Myocyte (in vitro differentiated cells): ENCODE measurements at regions not wholly inside any gene's neighbourhood (a gene's known extent, or its start where the extent isn't known, plus 50 kb on each side); places are given as distances from the start of the nearest gene placed in this dataset.
A peak's percentile ranks its signal among the peaks of the same experiment; 100 is the strongest.

Source experiments
- DNase-seq: peaks from one replicate; pipeline ENCODE4 v3.0.0-alpha.2; 2012; ENCODE audit warnings: low read depth

DNA sequence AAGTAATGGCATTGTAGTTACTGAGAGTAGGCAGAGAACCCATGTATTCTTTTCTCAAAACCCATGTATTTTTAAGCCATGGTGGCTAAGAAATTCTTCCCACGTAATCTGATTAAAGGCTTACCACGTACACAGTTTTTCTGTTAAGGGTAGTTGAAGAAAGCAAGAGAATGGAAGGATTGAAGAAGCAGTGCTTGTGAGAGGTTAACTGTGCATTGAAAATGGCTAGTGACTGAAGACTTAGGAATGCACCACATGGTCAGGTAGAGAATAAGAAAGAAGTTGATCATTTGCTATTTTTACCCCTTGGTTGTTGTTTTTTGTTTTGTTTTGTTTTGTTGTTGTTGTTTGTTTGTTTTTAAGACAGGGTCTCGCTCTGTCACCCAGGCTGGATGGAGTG lies 178.9 kb upstream of the SNX7 start:
- DNase-seq = no peak

DNA sequence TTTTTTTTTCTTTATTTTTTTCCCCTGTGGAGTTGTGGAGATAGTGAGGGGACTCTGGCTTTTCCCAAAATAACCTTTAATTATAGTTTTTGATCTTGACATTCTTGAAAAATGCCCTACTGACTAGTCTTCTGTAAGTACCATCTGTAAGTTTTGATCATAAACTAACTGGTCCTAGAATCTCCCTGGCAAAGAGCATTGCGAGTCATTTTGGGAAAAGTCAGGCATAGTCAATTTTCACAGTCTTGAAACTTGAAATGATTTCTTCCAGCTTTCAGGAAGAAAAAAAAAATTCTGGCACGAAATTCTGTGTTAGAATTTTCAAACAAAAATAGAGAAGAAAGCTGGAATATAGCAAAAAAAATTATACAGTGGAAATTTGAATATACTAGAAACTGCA lies 181.2 kb upstream of the SNX7 start:
- DNase-seq = no peak

DNA sequence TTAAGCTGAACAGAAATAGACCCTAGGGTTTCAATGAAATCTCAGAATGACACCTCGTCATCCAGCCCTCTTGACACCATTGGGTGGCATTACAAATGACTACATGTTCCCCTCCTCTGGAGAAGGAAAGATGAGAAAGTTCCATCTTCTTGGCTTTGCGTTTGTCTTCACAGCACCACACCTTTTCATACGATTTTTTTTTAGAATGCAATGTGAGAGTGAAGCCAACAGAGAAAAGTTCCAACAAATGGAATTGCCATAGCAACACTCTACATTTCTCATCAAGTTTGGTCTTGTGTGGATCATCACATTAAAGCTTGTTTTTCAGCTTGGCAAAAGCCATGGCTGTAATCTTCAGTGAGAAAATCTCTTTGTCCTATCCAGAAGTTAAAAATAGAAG lies 183.4 kb upstream of the SNX7 start:
- no peak for DNase-seq

DNA sequence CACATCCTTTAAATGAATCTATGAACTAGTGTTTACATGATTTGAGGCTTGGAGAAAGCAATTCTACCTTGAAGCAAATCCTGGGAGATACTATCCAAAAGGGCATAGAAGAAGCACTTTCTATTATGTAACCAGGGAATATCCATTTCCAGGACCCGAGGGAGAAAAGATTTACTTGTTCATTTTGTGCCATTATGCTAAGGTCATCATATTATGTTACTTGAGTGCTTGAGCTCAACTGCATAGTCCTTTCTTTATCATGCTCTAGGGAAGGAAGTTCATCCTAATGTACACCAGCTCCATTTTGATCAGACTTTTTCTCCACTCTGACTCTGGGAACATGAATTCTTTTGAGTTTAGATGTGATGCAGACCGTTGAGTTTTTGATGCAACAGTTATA lies 188.6 kb upstream of the SNX7 start:
- DNase-seq = no peak

GRCh38 chr1:98471633-98472032 lies 189.9 kb upstream of the SNX7 start:
- DNase-seq = no peak

DNA sequence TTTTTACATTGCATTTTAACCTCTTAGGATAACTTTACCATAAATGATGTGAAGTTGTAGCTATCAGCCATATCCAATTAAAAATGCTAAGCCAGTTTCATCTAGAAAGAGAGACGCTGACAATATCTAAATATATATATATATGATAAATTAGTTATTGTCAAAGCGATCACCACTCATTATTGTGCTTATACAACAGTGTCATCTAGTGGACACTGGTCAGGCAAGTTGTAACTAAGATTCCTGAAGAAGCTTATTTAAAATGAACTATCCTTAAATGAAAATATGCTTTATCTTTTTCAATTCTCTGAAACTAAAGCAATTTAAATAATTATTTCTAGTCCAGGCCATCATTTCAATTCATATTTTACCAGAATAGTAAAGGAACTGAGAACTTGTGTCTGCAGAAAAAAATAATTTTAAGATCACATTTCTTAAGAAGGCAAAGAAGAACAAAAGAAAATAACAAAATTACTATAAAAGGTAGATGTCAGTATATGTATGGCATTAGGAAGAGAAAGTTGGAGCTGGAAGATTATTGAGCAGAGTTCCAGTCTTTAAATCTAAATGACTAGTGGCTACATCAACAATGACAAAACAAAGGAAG lies 193.3 kb upstream of the SNX7 start:
- peak; percentile 68 for DNase-seq

GRCh38 chr1:98467586-98467985 lies 193.9 kb upstream of the SNX7 start:
- no peak for DNase-seq

- no peak for DNase-seq
Observed at GRCh38 chr1:98467122-98467521, 194.4 kb upstream of the SNX7 start.

DNA sequence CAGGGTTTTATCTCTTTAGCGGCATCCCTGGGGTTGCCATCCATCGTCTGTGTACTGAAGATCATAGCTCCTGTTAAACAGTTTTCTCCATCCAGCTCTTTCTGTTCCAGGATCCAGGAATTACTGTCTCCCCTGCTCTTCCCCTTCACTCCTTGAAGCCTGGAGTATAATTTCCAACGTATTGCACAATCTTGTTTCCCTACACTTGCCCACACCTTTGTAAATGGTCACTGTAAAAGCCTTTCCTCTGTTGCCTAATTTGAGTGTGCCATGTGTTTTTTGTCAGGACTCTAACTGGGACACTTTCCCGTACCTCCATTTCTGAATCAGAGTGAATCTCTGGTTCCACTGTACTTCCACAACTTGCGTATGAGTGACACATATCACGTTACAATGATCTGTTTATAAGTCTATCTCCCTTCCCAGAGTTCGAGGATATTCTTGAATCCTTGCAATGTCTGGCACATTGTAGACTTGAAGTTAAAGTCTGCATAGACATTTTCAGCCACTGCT lies 199.6 kb upstream of the SNX7 start:
- no peak for DNase-seq

DNA sequence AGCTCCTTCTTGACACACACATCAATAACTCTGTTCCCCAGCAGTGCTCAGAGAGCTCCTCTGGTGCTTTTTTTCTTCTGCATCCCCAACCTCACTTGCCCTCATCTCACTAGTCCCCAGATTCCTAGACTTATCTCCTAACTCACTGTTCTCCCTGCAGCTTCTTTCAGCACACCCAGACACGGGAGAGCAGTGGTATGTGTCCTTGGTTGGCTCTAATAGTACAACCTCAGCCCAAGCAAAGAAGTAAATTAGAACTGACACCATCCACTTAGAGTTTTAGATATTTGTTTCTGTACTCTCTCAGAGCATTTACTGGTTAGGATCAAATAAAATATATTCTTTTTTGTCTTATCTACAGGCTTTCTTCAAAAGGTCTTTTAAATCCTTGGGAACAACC lies 201.4 kb upstream of the SNX7 start:
- no peak for DNase-seq

- DNase-seq = no peak
Observed at GRCh38 chr1:98459486-98459870, 202.0 kb upstream of the SNX7 start.

- DNase-seq = no peak
Observed at GRCh38 chr1:98458511-98459485, 202.7 kb upstream of the SNX7 start.

DNA sequence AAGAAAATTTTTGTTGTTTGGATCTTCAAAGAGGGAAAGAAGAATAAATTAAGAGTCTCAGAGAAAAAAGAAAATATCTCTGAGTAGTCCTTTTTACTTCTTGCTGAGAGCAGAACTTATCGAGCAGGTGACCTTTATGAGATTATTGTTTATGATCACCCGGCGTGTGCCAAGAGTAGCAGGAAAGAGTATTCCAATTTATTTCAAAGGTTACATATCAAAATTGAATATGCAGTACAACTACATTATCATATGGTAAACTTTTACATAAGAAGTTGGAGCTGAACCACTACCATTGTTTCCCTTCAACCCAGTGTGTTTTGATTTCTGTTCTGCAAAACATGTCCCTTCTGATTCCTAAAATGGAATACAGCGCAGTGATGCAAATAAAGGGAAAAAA lies 204.3 kb upstream of the SNX7 start:
- no peak for DNase-seq

DNA sequence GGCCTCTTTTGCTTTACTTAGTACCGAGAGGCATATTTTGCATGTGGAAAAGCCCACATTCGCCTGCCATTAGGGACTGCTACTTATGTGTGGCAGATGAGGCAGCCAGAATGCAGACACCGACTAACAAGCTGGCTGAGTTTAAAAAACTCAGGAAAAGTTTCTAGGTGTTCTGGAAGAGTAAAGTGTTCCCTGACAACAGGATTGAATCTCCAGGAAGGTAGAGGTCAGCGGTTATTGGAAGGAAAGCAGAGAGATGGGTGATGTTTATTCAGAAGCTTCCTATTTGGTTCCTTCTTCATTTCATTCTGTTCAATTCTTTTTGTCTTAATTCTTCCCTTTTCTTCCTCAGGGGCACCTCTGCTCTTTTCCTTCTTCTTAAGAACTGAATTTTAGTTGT lies 206.9 kb upstream of the SNX7 start:
- DNase-seq = no peak

DNA sequence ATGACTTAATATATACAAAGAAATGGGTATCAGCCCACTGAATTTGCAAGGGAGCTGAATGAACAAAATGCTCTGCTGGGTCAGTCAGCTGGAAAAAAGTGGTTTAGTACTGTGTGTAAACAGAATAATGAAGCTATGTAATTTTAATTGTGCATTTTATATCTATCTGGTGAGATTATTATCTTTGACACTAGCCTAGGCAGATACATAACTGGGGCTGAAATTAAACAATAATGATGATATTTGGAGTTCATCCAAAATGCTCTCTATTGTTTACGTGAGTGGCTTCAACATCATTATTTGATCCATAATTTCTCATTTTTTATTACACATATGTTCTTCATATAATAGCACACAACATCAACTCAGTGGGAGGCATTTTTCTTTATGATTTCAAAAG lies 208.5 kb upstream of the SNX7 start:
- DNase-seq = no peak

GRCh38 chr1:98452162-98452561 lies 209.4 kb upstream of the SNX7 start:
- no peak for DNase-seq

DNA sequence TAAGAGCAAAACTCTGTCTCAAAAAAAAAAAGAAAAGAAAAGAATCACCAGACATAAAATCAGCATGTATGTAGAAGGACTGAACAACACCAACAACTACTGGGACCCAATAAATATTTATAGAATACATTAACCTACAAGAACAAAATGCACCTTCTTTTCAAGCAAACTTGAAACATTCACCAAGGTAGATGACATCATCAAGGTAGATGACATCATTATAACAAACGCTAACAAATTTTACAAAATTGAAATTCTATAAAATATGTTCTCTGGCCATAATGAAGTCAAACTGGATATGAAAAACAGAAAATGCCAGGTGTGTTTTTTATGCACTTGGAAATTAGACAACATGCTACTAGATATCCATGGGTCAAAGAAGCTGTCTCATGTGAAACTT lies 220.2 kb upstream of the SNX7 start:
- no peak for DNase-seq

DNA sequence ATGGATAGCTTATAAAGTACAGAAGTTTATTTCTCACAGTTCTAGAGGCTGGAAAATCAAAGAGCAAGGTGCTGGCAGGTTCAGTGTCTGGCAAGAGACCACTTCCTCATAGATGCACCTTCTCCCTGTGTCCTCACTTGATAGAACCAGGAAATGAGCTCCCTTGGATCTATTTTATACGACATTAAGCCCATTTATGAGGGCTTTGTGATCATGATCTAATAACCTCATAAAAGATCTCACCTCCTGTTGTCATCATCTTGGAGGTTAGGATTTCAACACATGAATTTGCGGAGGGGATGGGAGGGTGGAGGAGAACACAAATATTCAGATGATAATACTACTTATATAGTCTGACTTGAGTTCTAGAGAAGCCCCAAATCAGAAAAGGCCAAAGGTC lies 222.1 kb upstream of the SNX7 start:
- no peak for DNase-seq

DNA sequence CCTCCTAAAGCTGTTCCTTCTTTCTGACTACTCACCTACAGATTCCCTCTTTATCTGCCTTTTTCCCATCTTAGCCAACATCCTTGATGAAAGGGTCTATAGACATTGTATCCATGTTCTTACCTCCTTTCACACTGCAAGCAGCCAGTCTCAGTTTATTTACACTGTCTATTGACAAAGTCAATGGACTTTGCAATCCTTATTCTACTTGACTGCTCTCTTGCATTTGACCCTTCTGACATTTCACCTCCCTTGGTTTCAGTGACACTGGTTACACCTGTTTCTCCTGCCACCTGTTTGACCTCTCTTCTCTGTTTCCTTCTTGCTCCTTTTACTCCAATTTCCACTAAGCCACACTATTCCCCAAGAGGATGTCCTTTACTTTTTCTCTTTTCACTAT lies 224.0 kb upstream of the SNX7 start:
- DNase-seq = no peak

- no peak for DNase-seq
Observed at GRCh38 chr1:98437011-98437410, 224.5 kb upstream of the SNX7 start.

DNA sequence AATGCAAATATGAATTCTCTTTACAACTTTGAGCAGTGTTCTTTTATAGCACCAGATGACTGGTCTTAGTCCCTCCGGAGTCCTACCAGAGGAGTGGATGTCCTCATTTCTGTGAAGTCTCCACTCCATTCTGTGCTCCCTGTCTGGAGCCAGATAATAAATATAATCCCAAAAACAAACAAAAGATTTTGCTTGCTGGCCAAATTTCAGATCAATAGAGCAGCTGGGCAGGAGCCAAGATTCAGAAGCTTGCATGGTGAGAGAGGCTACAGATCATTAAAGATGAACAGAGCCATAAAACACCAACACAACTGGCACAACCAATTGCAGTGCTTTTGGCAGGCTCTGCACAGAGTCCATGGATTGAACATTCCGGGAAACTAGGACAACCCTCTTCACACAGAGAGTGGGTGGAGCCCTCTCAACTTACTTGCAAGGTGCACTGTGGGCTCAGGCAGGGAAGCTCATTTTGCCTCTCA lies 231.5 kb upstream of the SNX7 start:
- no peak for DNase-seq

DNA sequence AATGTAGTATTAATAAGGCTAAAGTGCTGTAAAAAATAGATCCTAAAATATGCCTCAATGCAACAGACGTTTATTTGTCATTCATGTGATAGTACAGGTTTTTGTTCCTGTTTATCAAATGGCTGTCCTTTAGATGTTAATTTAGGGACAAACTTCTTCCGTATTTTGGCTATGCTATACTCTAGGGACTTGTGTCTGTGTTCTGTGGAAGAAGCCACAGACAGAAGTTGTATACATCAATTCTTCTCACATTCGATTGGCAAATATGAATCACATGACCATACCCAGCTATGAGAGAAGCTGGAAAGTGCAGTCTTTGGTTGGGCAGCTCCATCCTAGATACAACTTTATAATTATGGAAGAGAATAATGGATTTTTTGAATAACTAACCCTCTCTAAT lies 232.7 kb upstream of the SNX7 start:
- DNase-seq = no peak

GRCh38 chr1:98427664-98428063 lies 233.9 kb upstream of the SNX7 start:
- no peak for DNase-seq
